Ascending aorta (tissue), 2 donors: ENCODE measurements at regions not wholly inside any gene's neighbourhood (a gene's known extent, or its start where the extent isn't known, plus 50 kb on each side); places are given as distances from the start of the nearest gene placed in this dataset.
"Not testable (repeated sequence)": the region's sequence is repeated elsewhere in the genome, so short reads cannot be mapped to it uniquely, and the experiment has no call there.

Experiments used
- DNase-seq, 2 donors: peaks; one replicate each; pipeline ENCODE4 v3.0.0-alpha.2; 2019; ENCODE audit warnings: low spot score in 2 of 2
- H3K27ac ChIP-seq, 2 donors: fragments of 200-600 bp; sonication (generic); one replicate each; pipeline ENCODE4 v1.5.1; 2016 to 2017; ENCODE audit warnings: mild to moderate bottlenecking in 1 of 2
- H3K27me3 ChIP-seq: fragments of 200-600 bp; sonication (generic); one replicate; pipeline ENCODE4 v1.5.1; 2017
- H3K36me3 ChIP-seq, 2 donors: fragments of 200-600 bp; sonication (generic); one replicate each; pipeline ENCODE4 v1.5.1; 2016
- H3K4me1 ChIP-seq, 2 donors: fragments of 200-600 bp; sonication (generic); one replicate each; pipeline ENCODE4 v1.5.1; 2016 to 2017; ENCODE audit warnings: mild to moderate bottlenecking in 1 of 2
- H3K4me3 ChIP-seq, 2 donors: fragments of 200-600 bp; sonication (generic); one replicate each; pipeline ENCODE4 v1.5.1; 2016 to 2017; ENCODE audit warnings: mild to moderate bottlenecking in 1 of 2
- H3K9me3 ChIP-seq, 2 donors: fragments of 200-600 bp; sonication (generic); one replicate each; pipeline ENCODE4 v1.5.1; 2016
- CTCF ChIP-seq, 3 experiments: fragments of 200-600 bp in 2 of 3; fragments of 450-650 bp in 1 of 3; sonication (generic) in 2 of 3; IDR thresholded peaks; one replicate each; pipeline ENCODE4 v1.5.1; 2016 to 2019; ENCODE audit warnings: antibody characterized with exemption in 3 of 3, mild to moderate bottlenecking in 1 of 3, moderate library complexity in 1 of 3
- intact Hi-C: fragments of 100-400 bp; cut with DNase I; formaldehyde crosslinking; loops from one replicate; pipeline ENCODE4 v1.15.1; 2023

GRCh38 chr16:29133681-29134430, 149.0 kb downstream of the LAT start:
- H3K27ac ChIP-seq, H3K9me3 ChIP-seq, H3K36me3 ChIP-seq, H3K4me3 ChIP-seq, H3K27me3 ChIP-seq, intact Hi-C loops, H3K4me1 ChIP-seq: not testable (repeated sequence)
- peak in 1 of 2 donors; percentile 52 for DNase-seq

- H3K4me1 ChIP-seq, intact Hi-C loops, DNase-seq: not testable (repeated sequence)
These were observed 148.0 kb downstream of the LAT start for GRCh38 chr16:29132869-29133268.

DNA sequence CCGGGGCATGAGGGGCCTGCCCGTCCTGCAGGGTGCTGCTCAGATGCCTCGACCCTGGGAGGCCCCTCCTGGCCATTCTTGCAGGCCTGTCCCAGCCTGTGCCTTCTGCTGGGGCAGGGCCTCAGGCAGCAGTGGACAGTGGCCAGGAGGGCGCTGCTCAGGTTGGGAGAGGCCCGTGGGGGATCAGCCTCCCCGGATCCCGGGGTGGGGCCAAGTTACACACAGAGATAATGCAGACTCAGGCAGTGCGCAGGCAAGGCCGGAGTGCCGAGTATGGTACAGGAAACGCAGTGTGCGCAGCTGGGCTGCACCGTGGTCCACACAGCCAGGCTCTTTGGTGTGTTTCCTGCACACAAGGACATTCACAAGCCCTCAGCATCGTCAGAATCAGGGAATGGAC, 147.6 kb downstream of the LAT start:
- H3K27ac ChIP-seq, H3K27me3 ChIP-seq, DNase-seq, H3K4me3 ChIP-seq, H3K9me3 ChIP-seq, intact Hi-C loops, H3K36me3 ChIP-seq, H3K4me1 ChIP-seq: not testable (repeated sequence)

More at GRCh38 chr16:29132869-29133268, 148.0 kb downstream of the LAT start:
- H3K36me3 ChIP-seq, H3K27me3 ChIP-seq, H3K27ac ChIP-seq, H3K4me3 ChIP-seq, H3K9me3 ChIP-seq: not testable (repeated sequence)

DNA sequence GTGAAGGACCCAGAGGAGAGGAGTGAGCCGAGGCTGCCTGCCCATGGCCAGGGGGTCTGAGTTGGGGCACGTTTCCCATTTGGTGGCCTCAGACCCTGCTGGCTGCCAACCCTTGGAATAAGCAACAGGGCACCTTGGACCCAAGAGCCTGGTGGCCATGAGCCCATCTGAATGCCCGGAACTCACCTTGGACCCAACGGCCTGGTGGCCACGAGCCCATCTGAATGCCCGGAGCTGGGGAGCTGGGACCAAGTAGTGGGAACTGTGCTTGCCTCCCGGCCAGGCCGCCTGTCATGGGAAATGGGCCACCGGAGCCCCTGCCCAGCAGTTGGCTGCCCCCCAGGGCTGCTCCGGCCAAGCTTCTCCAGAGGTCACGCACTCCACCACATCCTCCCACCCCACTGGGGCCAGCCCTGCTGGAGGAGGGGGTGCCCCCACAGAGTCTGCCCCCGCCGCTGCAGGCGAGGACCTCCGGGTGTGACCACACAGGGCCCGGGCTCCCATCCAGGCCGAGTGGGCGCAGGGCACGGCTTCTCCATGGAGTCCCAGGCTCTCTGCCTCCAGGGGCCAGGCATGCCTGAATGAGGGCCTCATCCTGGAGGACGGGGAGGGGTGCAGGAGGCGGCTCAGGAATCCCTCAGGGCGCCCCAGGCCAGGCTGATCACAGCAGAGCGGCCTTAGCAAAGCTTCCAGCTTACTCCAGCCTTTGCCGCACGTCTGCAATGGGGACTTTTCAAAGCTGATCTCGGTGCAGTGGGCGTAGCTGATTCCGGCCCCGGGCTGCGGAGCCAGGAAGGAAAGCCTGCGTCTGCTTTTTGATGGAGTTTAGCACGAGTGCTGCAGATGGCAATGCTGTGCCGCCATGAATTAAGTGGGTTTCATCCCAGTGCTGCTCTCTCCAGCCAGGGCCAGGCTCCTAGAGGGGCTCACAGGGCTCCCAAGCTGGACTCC, 146.3 kb downstream of the LAT start:
- H3K27ac ChIP-seq: peak overlapping the region in 1 of 2 donors; percentile 48
- H3K4me3 ChIP-seq, intact Hi-C loops, H3K27me3 ChIP-seq, H3K9me3 ChIP-seq, H3K36me3 ChIP-seq, DNase-seq, H3K4me1 ChIP-seq: not testable (repeated sequence)

DNA sequence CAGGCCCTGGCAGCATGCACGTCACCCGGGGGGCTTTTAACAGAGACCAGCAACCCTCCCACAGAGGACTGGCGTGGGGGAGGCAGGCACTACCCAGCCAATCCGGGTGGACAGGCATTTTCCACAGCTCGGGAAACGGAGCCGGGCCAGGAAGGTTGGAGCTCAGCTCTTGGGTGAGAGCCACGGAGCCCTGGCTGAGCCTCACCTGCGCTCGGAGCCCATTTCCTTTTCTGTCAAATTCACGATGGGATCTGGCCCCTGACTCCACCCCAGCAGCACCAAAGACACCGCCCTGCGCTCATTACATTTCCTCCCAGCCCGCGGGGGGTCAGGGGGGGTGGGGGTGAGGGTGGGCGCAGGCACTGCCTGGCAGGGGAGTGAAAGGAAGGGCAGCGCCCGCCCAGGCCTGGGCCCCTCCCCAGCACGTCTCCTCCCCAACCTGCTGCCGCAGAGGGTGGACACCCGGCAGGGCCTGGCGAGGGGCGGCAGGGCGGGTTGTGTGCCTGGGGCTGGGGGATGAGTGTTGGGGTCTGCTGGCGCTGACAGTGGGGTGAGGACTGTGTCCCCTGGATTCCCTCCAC, 145.4 kb downstream of the LAT start:
- H3K36me3 ChIP-seq, H3K9me3 ChIP-seq, H3K4me3 ChIP-seq, intact Hi-C loops, DNase-seq, H3K4me1 ChIP-seq, H3K27me3 ChIP-seq: not testable (repeated sequence)
- peak overlapping the region; percentile 27 to 48 for H3K27ac ChIP-seq

GRCh38 chr16:29129458-29130038, 144.7 kb downstream of the LAT start:
- H3K27me3 ChIP-seq, DNase-seq, H3K4me1 ChIP-seq, H3K4me3 ChIP-seq, H3K9me3 ChIP-seq, H3K36me3 ChIP-seq, intact Hi-C loops: not testable (repeated sequence)
- H3K27ac ChIP-seq: peak overlapping the region in 1 of 2 donors; percentile 48

GRCh38 chr16:29128732-29129457, 144.0 kb downstream of the LAT start:
- H3K4me1 ChIP-seq, H3K27me3 ChIP-seq, H3K27ac ChIP-seq, H3K4me3 ChIP-seq, H3K36me3 ChIP-seq, intact Hi-C loops, H3K9me3 ChIP-seq, DNase-seq: not testable (repeated sequence)

- H3K27me3 ChIP-seq, H3K27ac ChIP-seq, H3K36me3 ChIP-seq, H3K4me1 ChIP-seq, intact Hi-C loops, H3K9me3 ChIP-seq, H3K4me3 ChIP-seq, DNase-seq: not testable (repeated sequence)
These were observed 143.1 kb downstream of the LAT start for GRCh38 chr16:29127806-29128420.

- Histone ChIP-seq H3K27ac (no peak overlapping the region), H3K4me1 (no peaks in the 10 kb centered on the region), H3K9me3 (no peaks in the 10 kb centered on the region), H3K4me3 (no peak overlapping the region), H3K36me3 (no peaks in the 10 kb centered on the region), H3K27me3 (no peaks in the 10 kb centered on the region)
- intact Hi-C loops: no loop called here
- no peak for TF ChIP-seq CTCF (IDR thresholded peaks at IDR 0.05)
- no peak for DNase-seq
These were observed 141.8 kb downstream of the LAT start for GRCh38 chr16:29126616-29127015.
